Ovary (tissue), 3 donors: ENCODE measurements at regions not wholly inside any gene's neighbourhood (a gene's known extent, or its start where the extent isn't known, plus 50 kb on each side); places are given as distances from the start of the nearest gene placed in this dataset.

ENCODE experiments used
- EP300 ChIP-seq: sonication (generic); formaldehyde crosslinking; IDR thresholded peaks from one replicate; pipeline ENCODE4 v1.6.1; 2017; ENCODE audit warnings: antibody characterized with exemption
- POLR2A ChIP-seq: fragments of 450-650 bp; IDR thresholded peaks from one replicate; pipeline ENCODE4 v1.6.1; 2017; ENCODE audit warnings: antibody characterized with exemption, mild to moderate bottlenecking, moderate library complexity
- TF ChIP-seq, protein P1 (sequence below), 3 donors: fragments of 450-650 bp in 2 of 3; fragments of 200-600 bp in 1 of 3; IDR thresholded peaks; one replicate each; pipeline versions ENCODE4 v1.5.1 to v1.8.0; 2016 to 2022; ENCODE audit warnings: antibody characterized with exemption in 3 of 3, mild to moderate bottlenecking in 1 of 3
- donor health status: DM: no; HTN: no; CAD: no.

DNA sequence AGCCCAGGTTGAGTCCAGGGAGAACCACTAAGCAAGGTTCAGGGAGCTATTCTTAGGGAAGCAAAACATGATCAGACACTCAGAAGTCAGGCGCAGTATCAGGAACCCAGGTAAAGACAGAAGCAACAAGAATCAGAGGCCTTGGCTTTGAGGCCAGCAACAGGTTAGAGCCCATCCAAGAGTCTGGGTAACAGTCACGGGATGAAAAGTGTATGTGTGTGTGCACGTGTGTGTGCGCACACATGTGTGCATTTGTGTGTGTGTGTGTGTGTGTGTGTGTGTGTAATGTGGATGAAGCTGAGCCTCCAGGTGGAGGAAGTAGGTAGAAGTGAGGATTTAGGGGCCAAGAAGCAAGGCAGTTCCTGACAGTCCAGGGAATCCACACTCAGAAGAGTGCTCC lies 63.1 kb downstream of the CCNA1 start:
- TF ChIP-seq, protein P1, sequence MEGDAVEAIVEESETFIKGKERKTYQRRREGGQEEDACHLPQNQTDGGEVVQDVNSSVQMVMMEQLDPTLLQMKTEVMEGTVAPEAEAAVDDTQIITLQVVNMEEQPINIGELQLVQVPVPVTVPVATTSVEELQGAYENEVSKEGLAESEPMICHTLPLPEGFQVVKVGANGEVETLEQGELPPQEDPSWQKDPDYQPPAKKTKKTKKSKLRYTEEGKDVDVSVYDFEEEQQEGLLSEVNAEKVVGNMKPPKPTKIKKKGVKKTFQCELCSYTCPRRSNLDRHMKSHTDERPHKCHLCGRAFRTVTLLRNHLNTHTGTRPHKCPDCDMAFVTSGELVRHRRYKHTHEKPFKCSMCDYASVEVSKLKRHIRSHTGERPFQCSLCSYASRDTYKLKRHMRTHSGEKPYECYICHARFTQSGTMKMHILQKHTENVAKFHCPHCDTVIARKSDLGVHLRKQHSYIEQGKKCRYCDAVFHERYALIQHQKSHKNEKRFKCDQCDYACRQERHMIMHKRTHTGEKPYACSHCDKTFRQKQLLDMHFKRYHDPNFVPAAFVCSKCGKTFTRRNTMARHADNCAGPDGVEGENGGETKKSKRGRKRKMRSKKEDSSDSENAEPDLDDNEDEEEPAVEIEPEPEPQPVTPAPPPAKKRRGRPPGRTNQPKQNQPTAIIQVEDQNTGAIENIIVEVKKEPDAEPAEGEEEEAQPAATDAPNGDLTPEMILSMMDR (IDR thresholded peaks at IDR 0.05) = no peak
- TF ChIP-seq POLR2A (no peak), EP300 (no peak)
